HG02759 (cell line): ENCODE measurements at regions not wholly inside any gene's neighbourhood (a gene's known extent, or its start where the extent isn't known, plus 50 kb on each side); places are given as distances from the start of the nearest gene placed in this dataset.
"Not testable (repeated sequence)": the region's sequence is repeated elsewhere in the genome, so short reads cannot be mapped to it uniquely, and the experiment has no call there.

Source experiments
- ATAC-seq: cut with Tn5 transposase; IDR thresholded peaks from one replicate; pipeline ENCODE4 v1.9.1; 2021; ENCODE audit warnings: mild to moderate bottlenecking, moderate library complexity; ENCODE audit not compliant: unreplicated experiment

DNA sequence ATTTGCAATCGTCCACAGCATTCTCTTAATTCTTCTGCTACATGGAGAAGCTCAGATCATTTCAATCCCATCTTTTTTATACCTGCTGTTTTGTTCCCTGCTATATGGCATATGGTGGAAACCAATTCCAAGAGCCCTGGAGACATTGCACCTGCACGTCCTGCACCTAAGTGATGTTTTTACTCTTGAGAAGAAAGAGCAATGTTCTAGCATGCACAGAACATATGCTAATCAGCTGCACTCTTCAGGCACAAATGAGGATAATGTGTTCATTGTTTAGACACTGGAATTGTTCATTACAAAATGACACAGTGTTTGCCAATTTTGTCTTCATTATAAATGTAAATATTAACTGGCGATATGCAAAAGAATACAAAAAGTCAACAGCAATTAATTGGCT, 935.8 kb downstream of the TLE4 start:
- ATAC-seq, result no peak

DNA sequence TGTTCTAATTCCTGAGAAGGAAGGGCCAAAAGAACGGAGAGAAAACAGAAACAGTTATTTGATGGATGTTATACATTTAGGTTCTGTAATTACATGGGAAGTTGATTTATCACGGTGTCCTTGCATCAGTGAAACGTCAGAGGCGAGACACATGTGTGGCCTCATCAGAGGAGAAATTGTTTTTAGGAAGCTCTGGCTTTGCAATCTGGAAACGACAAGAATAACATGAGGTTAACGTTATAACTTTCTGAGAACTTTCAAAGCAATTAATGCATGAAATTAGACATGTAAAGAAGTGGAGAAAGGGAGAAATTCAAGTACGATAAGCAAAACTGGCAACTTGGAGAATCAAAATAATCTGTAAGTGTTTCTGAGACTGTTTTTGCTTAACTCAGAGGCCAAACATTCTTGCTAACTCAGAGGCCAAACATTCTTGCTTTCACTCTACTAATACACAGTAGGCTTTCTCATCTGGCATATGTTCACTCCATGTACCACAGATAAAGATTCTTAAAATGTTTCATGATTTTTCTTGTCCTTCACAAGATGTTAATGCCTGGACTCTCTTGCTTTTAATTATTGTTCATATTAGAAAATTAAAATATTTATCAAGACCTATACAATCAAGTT, 933.0 kb downstream of the TLE4 start:
- no peak for ATAC-seq

DNA sequence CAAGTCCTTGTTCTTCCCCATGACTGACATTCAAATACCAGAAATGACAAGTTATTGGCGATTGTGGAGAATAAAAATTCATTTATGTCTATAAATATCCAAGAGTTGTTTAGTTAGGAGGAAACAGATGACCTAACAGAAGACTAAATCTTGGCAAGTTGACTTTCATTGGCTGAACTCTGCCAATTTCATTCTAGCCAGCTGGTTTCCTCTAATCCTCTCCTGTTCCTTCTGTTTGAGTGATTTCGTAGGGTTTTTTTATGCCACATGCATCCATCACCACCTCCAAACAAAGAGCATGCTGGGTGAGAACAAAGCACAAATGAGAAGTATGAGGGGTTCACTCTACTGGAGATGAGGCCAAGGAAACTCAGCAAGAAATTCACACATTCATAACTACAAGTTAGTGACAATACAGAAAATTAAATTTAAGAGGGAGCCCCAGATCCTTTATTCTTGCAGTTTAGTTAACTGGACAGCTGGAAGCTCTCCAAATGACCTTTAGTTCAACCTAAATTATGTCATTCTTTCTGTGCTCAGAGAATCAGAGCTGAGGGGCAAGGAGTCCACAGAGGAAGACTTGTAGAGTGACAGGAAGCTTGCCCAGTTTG, 932.0 kb downstream of the TLE4 start:
- no peak for ATAC-seq

DNA sequence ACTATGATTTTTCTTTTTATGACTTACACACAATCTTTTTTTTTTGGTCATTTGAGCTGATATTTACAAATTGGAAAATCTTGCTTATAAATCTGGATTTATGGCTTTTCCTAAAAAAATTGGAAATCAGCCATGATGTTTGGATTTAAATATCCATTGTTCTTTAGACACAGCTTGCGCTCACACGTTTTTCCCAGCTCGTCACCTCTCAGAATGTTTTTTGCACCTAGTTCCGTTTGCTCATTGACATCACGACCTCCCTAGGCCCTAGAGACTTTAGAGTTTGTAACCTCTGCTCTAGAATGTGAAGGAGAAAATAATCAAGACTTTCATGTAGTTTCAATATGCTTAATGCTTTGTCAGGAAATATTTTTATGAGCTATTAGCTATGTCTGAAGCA, 930.5 kb downstream of the TLE4 start:
- no peak for ATAC-seq

DNA sequence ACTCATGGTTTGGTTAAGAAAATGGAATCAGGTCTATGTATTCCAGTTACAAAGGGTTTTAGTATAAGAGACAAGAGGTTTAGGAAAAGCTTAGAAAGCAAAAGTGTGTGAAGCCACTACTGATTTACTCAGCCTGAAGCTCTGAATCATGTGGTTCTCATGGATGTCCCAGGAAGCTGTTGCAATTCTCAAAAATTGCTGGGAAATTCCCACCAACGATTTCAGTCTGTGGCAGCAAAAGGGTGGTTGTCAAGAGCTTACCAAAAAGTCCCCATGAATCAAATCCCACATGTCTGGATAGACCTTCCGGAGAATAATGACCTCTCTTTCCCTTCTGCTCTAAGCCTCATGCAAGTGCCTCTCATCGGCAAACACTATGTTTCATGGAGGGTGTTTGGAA, 929.9 kb downstream of the TLE4 start:
- ATAC-seq, result no peak

DNA sequence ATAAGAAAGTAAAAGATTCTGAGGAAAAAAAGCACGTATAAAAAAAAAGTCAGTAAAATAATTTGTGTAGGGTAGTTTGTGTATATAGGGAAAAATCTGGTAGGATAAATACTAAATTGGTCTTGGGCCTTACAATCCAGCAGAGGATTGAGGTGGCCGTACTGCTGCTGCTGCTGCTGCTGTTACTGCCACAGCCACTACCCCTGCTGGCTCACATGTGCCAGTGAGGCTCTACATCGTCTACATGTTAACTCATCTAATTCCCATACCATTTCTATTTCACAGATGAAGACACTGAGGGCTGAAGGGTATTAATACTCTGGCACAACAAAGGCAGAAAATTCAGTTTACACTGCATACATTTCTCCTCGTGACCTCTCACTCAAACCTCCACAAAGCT, 928.5 kb downstream of the TLE4 start:
- no peak for ATAC-seq

DNA sequence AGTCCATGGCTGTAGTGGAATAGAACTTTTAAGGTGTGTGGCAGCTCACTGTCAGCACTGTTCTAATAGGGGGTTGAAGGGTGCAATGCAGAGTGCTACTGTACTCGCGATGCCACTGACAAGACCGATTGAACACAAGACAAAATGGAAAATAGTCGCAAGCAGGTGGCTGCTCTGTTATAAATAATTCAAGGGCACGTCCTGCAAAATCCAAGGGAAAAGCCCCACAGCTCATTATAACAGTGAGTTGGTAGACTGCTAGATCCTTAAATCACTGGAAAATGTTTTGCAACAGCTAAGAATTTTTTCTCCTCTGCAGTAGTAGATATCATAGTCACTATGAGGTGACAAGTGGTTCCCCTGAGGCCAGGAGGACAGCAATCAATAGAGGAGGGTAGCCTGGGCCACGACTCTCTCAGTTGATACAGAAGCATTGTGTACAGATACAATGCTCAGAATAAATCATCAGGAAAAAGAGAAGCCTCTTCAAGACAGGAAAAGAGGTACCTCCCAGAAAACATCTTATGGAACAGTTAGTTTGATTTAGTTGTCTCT, 926.3 kb downstream of the TLE4 start:
- no peak for ATAC-seq

DNA sequence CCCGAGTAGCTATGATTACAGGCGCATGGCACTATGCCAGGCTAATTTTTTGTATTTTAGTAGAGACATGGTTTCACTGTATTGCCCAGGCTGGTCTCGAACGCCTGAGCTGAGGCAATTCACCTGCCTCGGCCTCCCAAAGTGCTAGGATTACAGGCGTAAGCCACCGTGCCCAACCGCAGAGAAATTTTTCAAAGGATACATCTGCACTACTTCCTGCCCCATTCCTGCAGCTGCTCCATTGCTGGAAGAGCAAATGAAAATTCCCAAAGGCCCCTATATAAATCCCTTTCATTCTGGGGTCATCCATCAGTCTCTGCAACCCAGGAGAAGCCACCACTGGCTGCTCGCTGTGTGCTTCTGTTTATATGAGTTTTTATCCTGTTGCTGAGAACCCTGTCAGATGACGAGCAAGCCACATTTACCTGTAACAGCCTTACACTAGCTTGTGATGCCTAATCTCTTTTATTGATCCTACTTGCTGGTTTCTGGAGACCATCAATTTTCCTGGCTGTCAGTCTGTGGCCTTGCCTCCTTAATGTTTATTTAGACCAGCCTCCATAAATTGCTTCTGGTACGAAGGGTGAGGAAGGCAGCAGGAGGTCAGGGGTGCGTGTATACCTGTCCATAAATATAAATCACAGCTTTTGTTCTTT, 925.3 kb downstream of the TLE4 start:
- no peak for ATAC-seq

DNA sequence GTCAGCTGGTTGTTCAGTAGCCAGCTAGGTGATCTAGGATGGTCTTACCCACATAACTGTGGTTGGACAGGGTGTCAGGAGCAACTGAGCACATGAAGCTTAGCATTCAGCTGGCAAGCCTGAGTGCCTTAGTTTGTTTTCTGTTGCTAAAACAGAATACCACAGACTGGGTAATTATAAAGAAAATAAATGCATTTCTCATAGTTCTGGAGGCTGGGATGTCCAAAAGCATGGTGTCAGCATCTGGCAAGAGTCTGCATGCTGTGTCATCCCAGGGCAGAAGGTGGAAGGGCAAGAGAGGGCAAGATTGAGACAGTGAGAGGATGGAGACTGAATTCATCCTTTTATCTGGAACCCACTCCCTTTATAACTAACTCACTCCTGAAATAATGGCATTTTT, 921.5 kb downstream of the TLE4 start:
- no peak for ATAC-seq

DNA sequence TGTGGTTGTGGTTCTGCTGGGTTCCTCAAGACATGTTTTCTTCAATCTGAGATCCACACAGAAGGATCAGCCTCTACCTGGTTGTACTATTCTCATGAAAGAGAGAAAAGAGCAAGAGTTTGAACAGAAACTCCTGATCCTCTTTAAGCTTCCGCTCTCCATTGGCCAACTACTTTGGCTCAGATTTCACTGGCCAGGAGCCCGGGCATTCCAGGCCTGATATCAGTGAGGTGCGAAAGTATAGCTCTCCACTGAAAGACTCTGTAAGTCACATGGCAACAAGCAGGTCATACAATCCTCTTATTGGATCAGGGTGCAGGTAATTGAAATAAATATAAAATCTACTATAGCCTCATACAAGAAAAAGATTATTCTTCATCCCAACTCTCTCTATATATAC, 920.5 kb downstream of the TLE4 start:
- ATAC-seq, result no peak

DNA sequence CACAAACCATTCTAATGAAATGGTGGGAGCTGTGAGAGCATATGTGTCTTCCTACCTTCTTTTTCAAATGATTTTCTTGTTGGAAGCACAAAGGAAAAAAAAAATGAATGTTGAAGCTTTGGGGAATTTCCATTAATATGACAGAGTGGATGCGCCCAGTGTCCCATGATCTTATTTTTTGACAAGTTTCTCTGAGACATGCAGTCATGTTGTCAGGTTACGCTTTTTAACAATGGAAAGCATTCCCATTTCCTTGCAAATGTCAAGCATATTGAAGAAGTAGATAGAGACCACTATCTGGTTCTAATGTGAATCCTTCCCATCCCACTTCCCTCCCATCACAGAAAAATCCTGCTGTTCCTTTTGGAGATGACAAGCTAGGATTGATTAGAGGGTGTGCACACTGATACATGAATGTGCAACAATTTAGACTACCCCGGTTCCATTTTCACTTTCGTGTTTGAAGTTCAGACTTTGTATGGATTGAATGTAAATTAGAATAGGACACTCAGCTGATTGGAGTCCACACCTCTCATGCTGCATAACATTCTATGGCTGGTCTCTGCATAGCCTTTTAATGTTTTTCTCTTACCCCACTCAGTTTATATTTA, 919.4 kb downstream of the TLE4 start:
- no peak for ATAC-seq

DNA sequence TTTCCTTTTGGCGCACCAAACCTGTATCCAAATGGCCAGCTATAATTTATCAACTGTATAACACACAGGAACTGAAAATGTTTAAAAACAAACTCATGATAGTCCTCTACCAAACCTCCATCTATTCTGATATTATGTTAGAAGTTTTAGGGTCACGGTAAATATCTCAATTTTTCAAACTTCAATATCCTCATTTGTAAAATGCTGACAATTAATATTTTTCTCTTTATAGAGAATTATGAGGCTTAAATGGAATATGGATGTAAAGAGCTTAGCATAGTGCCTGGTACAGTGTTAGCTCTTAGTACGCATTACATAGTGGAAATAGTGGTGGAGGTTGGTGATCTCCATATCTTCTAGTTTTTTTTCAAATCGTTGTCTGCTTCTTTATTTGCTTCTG, 917.6 kb downstream of the TLE4 start:
- ATAC-seq, result no peak

DNA sequence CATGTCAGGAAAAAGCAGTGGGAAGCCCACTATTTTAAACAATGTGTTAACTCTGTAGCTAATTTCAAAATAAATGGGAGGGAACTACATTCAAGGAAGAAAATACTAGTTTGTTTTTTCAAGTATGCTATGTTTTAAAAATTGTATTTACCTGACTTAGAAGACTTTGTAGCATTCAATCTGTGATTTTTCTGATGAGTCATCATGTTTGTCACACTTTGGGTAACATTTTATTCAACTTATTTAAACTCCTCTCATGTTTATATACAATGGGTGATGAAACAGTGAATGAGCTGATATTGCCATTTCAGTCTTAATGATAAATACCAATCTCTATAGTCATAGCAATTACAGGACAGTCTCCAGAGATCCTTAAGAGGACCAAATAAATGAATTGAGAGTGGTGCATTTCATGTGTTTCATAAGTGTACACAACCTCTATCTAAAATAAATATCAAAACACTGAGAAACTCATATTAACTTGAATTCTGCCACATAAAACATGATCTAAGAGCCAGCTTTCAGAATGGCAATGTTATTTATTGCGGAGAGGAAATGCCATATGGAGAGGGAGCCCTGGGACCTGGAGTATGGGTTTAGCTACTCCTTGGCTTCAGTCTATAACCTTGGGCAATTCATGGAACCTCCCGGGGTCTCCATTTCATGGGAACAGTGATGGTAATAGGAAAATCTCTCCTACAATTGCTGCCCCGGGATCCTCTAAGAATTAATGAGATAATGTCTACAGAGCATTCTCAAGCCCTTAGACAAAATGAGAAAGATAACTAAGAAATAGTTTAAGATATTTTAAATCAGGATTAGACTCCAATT, 913.9 kb downstream of the TLE4 start:
- no peak for ATAC-seq

DNA sequence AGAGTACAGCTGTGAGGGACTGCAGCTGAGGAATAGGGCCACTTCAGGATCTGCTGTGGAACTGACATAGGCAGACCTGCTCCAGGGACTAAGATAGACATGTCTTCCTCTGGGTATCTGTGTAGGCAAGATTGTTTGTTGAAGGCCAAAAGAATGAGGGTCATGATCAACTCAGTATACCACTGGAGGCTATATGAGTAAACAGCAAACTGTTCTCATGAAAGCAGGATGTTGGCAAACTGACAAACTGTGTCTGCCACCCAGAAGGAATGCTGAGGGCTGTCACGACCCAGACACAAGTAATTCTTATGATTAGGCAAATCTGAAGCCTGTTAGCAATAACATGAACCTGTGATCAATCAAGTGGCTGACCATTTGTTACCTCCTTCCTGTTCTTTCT, 910.5 kb downstream of the TLE4 start:
- not testable (repeated sequence) for ATAC-seq

DNA sequence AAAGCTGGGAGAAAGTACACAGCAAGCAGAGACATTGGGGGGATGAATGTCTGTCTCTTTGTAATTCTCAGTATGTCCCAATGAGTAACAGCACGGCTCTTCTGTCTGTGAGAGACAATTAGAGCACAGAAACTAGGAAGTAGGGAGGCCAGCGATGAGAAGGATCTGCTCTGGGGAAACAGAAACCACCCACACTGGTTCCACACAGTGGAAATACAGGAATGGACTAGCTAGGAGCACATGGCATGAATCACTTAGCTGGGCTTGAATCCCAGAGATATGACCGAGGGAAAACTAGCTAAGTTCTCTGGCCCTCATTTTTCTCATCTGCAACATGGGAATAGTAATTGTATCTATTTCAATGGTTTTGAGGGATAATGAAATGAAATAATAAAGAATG, 895.9 kb downstream of the TLE4 start:
- no peak for ATAC-seq

DNA sequence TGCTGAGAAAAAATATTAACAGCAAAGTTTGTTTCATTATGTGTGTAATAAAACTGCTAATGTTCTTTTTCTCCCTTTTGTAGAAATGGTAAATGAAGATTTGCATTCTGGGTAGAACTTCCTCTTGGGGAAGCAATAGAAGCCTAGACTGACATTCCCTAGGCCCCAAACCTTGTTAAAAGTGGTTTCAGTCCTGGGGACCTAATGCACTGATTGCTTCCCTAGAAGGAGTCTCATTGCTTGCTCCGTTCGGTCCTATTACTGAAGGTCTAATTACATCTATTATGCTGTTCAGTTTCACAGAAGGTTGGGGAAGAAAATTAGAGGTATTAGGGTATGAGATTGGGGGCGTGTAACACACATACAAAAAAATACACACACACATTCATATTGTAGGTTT, 893.8 kb downstream of the TLE4 start:
- ATAC-seq, result no peak

DNA sequence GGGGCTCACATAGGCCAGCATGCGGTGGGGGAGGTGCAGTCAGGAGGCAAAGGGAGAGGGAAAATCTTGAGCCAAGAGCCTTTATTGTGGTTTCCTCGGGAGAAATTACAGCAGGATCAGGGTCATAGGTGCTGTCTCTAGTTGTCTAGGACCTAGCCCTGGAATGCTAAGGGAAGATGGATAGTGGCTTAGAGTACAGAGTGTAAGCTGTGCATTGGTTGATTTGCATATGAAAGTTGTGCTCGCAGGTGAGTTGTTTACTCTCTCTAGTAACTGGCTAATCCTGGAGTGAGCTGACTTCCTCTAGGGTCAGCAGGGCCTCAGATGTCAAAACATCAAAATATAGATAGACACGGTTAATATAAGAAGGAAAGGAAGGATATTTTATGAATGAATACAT, 877.7 kb downstream of the TLE4 start:
- no peak for ATAC-seq

DNA sequence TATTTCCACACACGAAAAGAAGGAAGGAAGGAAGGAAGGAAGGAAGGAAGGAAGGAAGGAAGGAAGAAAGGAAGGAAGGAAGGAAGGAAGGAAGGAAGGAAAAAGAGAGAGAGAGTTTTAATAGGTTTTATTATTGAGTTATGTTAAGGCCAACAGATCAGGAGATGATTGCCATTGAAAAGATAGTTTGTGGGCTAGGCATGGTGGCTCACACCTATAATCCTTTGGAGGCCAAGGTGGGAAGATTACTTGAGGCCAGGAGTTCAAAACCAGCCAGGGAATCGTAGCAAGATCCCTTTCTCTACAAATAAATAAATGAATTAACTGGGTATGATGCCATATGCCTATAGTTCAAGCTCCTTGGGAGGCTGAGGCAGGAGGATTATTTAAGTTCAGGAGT, 877.2 kb downstream of the TLE4 start:
- ATAC-seq, result no peak

DNA sequence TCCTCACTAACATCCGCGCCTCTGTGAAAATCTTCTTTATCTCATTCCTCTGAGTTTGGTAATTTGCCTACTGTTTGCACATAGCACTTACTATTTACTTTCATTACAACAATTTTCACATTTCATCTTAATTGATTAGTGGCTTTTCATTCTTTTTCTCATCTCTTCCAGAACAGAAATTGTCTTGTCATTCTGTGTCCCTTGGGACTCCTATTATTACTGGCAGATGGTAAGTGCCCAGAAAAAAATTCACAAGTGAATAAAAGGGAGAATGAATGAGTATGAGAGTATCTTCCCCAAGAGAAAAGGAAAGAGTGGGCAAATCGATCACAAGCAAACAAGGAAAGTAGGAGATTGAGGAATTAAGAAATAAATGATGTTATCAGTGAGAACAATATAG, 876.1 kb downstream of the TLE4 start:
- no peak for ATAC-seq

DNA sequence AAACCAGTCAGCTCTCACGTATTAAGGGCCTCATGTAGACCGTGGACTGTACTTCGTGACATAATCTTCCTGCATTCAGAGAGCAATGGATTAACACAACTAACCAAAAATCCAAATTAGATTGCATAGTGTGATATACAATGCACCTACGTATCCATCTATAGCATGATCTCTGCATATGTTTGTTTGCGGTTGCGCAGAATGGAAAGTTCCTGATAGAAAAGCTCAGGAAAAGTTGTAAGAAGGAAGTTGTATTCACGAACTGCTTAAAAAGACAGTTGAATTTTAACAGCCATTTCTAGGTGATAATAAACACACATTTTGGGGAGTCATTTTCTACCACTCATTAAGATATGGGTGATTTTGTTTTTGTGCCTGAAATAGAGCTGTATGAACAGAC, 869.0 kb downstream of the TLE4 start:
- ATAC-seq, result no peak

DNA sequence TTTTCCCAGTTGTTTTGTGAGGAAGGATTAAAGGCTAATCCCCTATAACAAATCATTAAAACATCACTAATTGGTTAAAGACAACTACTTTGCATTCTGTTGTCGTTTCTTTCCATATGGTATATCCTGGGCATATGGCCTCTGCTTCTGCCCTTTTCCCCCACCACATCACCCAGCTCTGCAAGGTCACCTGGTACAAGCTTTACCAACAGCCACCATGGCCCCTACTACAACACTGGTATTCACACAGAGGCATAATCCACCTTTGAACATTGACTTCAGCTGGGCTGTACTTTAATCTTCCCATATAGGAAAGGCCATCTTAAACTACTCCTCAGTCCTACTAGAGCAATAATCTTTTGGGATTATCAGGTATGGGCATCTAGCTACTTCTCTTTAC, 866.1 kb downstream of the TLE4 start:
- ATAC-seq, result no peak
